OCI-LY1 (cell line): ENCODE measurements at regions not wholly inside any gene's neighbourhood (a gene's known extent, or its start where the extent isn't known, plus 50 kb on each side); places are given as distances from the start of the nearest gene placed in this dataset.

Experiments used
- H2AFZ ChIP-seq: fragments of 200-600 bp; sonication (generic), shearing (Covaris generic); 2 replicates; pipeline ENCODE4 v1.6.0; 2014; ENCODE audit warnings: antibody characterized with exemption, mild to moderate bottlenecking, low read length
- H3F3A ChIP-seq: fragments of 200-600 bp; sonication (generic), shearing (Covaris generic); 2 replicates; pipeline ENCODE4 v1.6.0; 2014; ENCODE audit warnings: mild to moderate bottlenecking, antibody characterized with exemption, low read length, moderate library complexity; ENCODE audit not compliant: insufficient read depth
- H3K27ac ChIP-seq: fragments of 200-600 bp; sonication (generic); 2 replicates; pipeline ENCODE4 v1.5.1; 2014; ENCODE audit warnings: low read length, mixed run types, mild to moderate bottlenecking, low read depth; ENCODE audit not compliant: poor library complexity, severe bottlenecking
- H3K27me3 ChIP-seq: fragments of 200-600 bp; sonication (generic); 2 replicates; pipeline ENCODE4 v1.6.0; 2014; ENCODE audit warnings: antibody characterized with exemption, mild to moderate bottlenecking, low read length, moderate library complexity; ENCODE audit not compliant: insufficient read depth
- H3K36me3 ChIP-seq: fragments of 200-600 bp; sonication (generic); 2 replicates; pipeline ENCODE4 v1.6.1; 2014; ENCODE audit warnings: mild to moderate bottlenecking, antibody characterized with exemption, low read length, moderate library complexity, mixed read lengths; ENCODE audit not compliant: insufficient read depth
- H3K4me1 ChIP-seq: fragments of 200-600 bp; sonication (generic); 2 replicates; pipeline ENCODE4 v1.5.1; 2014; ENCODE audit warnings: mild to moderate bottlenecking, low read length, moderate library complexity; ENCODE audit not compliant: insufficient read depth, severe bottlenecking
- H3K4me2 ChIP-seq: fragments of 200-600 bp; sonication (generic), shearing (Covaris generic); 2 replicates; pipeline ENCODE4 v1.6.1; 2014; ENCODE audit warnings: low read length
- H3K4me3 ChIP-seq: fragments of 200-600 bp; sonication (generic); 2 replicates; pipeline ENCODE4 v1.5.1; 2014; ENCODE audit warnings: low read length, low read depth, mild to moderate bottlenecking, mixed read lengths; ENCODE audit not compliant: poor library complexity, severe bottlenecking
- H3K79me2 ChIP-seq: fragments of 200-600 bp; shearing (Covaris generic); 2 replicates; pipeline ENCODE4 v1.6.1; 2016; ENCODE audit warnings: mixed run types, low read length, mixed read lengths; ENCODE audit not compliant: insufficient read depth
- H3K9ac ChIP-seq: fragments of 200-600 bp; sonication (generic), shearing (Covaris generic); 2 replicates; pipeline ENCODE4 v1.6.1; 2014; ENCODE audit warnings: mild to moderate bottlenecking, low read length, mixed read lengths
- H3K9me2 ChIP-seq: fragments of 200-600 bp; sonication (generic), shearing (Covaris generic); 2 replicates; pipeline ENCODE4 v1.6.1; 2014; ENCODE audit warnings: low read depth, mild to moderate bottlenecking, low read length, mixed read lengths
- H3K9me3 ChIP-seq: fragments of 200-600 bp; shearing (Covaris generic); 2 replicates; pipeline ENCODE4 v1.6.1; 2014; ENCODE audit warnings: low read length, mixed read lengths
- H4K20me1 ChIP-seq: fragments of 200-600 bp; sonication (generic), shearing (Covaris generic); 2 replicates; pipeline ENCODE4 v1.6.0; 2016; ENCODE audit warnings: mild to moderate bottlenecking, low read length; ENCODE audit not compliant: insufficient read depth
- EZH2 ChIP-seq: fragments of 200-600 bp; sonication (generic), shearing (Covaris generic); IDR thresholded peaks from 2 replicates; pipeline ENCODE4 v1.8.0; 2017; ENCODE audit warnings: borderline replicate concordance, mixed run types, mild to moderate bottlenecking, antibody characterized with exemption, low read length, moderate library complexity, mixed read lengths
- TF ChIP-seq, protein P1 (sequence below): fragments of 200-600 bp; sonication (generic), shearing (Covaris generic); IDR thresholded peaks from 2 replicates; pipeline ENCODE4 v1.5.1; 2017; ENCODE audit warnings: mild to moderate bottlenecking, antibody characterized with exemption, low read length, moderate library complexity, mixed read lengths

DNA sequence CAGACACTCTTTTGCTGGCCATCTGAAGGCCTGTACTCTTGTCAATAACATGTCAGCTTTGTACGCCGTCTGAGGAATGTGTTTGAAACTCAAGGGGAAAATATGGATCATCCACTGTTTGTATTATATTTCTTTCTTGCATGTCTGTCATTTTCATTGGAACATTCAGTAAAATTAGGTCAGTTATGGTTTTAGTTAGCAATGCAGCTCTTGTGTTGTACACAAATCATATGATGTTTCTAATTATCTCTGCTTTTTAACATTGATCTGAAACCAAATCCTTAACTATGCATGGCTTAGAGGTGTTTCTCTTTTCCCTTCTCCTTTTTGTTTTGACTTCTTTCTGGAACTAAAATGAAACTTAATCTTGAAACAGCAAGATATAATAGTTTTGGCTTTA lies 333.6 kb upstream of the PRICKLE1 start:
- no peaks in the 10 kb centered on the region for H3K27me3 ChIP-seq
- H3K36me3 ChIP-seq = no peaks in the 10 kb centered on the region
- no peak overlapping the region for H3K4me2 ChIP-seq
- no peaks in the 10 kb centered on the region for H3F3A ChIP-seq
- no peak overlapping the region for H2AFZ ChIP-seq
- H3K79me2 ChIP-seq = no peaks in the 10 kb centered on the region
- TF ChIP-seq, protein P1, sequence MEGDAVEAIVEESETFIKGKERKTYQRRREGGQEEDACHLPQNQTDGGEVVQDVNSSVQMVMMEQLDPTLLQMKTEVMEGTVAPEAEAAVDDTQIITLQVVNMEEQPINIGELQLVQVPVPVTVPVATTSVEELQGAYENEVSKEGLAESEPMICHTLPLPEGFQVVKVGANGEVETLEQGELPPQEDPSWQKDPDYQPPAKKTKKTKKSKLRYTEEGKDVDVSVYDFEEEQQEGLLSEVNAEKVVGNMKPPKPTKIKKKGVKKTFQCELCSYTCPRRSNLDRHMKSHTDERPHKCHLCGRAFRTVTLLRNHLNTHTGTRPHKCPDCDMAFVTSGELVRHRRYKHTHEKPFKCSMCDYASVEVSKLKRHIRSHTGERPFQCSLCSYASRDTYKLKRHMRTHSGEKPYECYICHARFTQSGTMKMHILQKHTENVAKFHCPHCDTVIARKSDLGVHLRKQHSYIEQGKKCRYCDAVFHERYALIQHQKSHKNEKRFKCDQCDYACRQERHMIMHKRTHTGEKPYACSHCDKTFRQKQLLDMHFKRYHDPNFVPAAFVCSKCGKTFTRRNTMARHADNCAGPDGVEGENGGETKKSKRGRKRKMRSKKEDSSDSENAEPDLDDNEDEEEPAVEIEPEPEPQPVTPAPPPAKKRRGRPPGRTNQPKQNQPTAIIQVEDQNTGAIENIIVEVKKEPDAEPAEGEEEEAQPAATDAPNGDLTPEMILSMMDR = no peak
- no peak for TF ChIP-seq EZH2
- no peaks in the 10 kb centered on the region for H4K20me1 ChIP-seq
- H3K9ac ChIP-seq = no peak overlapping the region
- no peak overlapping the region for H3K27ac ChIP-seq
- no peak overlapping the region for H3K4me3 ChIP-seq
- no peaks in the 10 kb centered on the region for H3K9me3 ChIP-seq
- no peaks in the 10 kb centered on the region for H3K9me2 ChIP-seq
- no peaks in the 10 kb centered on the region for H3K4me1 ChIP-seq

DNA sequence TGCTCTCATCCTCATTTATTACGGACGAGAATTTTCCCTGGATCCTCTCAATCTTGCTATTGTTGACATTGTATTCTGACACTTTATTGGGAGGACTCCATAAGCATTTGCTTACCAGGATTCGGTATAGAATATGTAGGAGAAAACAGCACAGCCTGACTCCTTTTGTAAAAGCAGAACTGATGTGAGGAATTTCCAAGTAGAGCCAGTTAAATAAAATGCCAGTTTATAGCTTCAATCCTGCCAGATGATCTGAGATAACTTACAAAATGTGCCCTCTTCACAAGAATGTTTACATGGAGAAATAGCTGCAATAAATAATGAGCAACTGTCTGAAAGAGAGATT lies 332.9 kb upstream of the PRICKLE1 start:
- no peak overlapping the region for H3K27ac ChIP-seq
- no peaks in the 10 kb centered on the region for H4K20me1 ChIP-seq
- no peaks in the 10 kb centered on the region for H3K9me2 ChIP-seq
- H3K4me1 ChIP-seq = no peaks in the 10 kb centered on the region
- no peaks in the 10 kb centered on the region for H3K27me3 ChIP-seq
- H3K9ac ChIP-seq = no peak overlapping the region
- H3K79me2 ChIP-seq = no peaks in the 10 kb centered on the region
- H2AFZ ChIP-seq = no peak overlapping the region
- H3F3A ChIP-seq = no peaks in the 10 kb centered on the region
- TF ChIP-seq EZH2 = no peak
- TF ChIP-seq, protein P1 = no peak
- H3K4me2 ChIP-seq = no peak overlapping the region
- no peaks in the 10 kb centered on the region for H3K9me3 ChIP-seq
- no peak overlapping the region for H3K4me3 ChIP-seq
- no peaks in the 10 kb centered on the region for H3K36me3 ChIP-seq

DNA sequence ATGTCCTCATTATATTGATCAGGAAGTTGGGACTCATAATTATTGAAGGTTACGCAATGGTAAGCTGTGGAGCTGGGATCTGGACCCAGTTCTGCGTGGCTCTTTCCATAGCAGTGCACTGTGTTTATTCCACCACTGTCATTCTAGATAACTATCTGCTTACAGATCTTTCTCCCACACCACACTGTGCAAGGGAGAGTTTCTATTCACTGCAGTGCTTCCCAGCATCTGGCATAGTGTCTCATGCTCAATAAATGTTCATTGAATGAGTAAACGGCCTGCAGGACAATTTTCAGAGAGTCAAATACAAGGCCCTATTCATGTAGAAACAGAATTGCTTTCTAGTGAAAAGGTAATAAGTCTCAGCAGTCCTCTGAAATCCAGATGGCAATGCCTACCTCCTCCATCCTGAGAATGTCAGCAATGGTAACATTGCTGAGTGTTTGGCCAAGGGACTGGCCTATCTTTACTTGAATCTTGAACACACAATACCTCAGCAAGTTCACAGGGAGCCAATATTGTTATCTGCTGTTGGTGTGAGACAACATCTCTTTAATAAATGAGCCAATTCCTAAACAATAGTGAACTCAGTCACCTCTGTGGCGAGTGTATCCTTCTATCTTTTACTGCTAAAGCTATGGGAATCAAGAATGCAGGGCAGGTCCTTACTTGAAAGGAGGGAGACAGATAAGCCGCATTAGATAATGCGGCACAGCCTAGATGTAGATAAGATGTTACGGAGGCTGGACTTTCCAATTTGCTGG lies 332.4 kb upstream of the PRICKLE1 start:
- Histone ChIP-seq H2AFZ (no peak overlapping the region), H3K9me2 (no peaks in the 10 kb centered on the region)

More for the DNA sequence above, 332.4 kb upstream of the PRICKLE1 start:
- Histone ChIP-seq H3K27me3 (no peaks in the 10 kb centered on the region), H3K4me3 (no peak overlapping the region), H3K9ac (no peak overlapping the region), H3K27ac (no peak overlapping the region), H3K36me3 (no peaks in the 10 kb centered on the region), H3K4me2 (no peak overlapping the region), H3F3A (no peaks in the 10 kb centered on the region), H3K4me1 (no peaks in the 10 kb centered on the region), H3K9me3 (no peaks in the 10 kb centered on the region), H4K20me1 (no peaks in the 10 kb centered on the region), H3K79me2 (no peaks in the 10 kb centered on the region)
- TF ChIP-seq EZH2 = no peak
- TF ChIP-seq, protein P1 = no peak
